Thyroid gland (tissue), 4 donors: ENCODE measurements at regions not wholly inside any gene's neighbourhood (a gene's known extent, or its start where the extent isn't known, plus 50 kb on each side); places are given as distances from the start of the nearest gene placed in this dataset.

Source experiments
- DNase-seq, 2 donors: peaks; one replicate each; pipeline ENCODE4 v3.0.0-alpha.2; 2019
- H3K27ac ChIP-seq, 3 donors: fragments of 200-600 bp; sonication (generic); 1 replicate in 2 of 3; 2 replicates in 1 of 3; pipeline ENCODE4 v1.5.1; 2016 to 2019; ENCODE audit warnings: mild to moderate bottlenecking in 1 of 3, moderate library complexity in 1 of 3
- H3K27me3 ChIP-seq: fragments of 200-600 bp; sonication (generic); one replicate; pipeline ENCODE4 v1.5.1; 2019
- H3K36me3 ChIP-seq, 2 donors: fragments of 200-600 bp; sonication (generic); one replicate each; pipeline ENCODE4 v1.5.1; 2016 to 2019
- H3K4me1 ChIP-seq, 2 donors: fragments of 200-600 bp; sonication (generic); one replicate each; pipeline ENCODE4 v1.5.1; 2017 to 2019
- H3K4me3 ChIP-seq, 3 donors: fragments of 200-600 bp; sonication (generic); replicated peaks in 1 of 3; 1 replicate in 2 of 3; 2 replicates in 1 of 3; pipeline ENCODE4 v1.5.1; 2016; ENCODE audit warnings: mild to moderate bottlenecking in 1 of 3
- H3K9me3 ChIP-seq: fragments of 200-600 bp; sonication (generic); one replicate; pipeline ENCODE4 v1.5.1; 2017
- CTCF ChIP-seq, 6 experiments: fragments of 200-600 bp in 3 of 6; fragments of 450-650 bp in 3 of 6; sonication (generic) in 3 of 6; IDR thresholded peaks; one replicate each; pipeline ENCODE4 v1.5.1; 2016 to 2019; ENCODE audit warnings: antibody characterized with exemption in 6 of 6, mild to moderate bottlenecking in 2 of 6, inconsistent platforms in 1 of 6, moderate library complexity in 1 of 6
- POLR2A ChIP-seq, 2 donors: fragments of 450-650 bp; IDR thresholded peaks; one replicate each; pipeline ENCODE4 v1.6.1; 2017; ENCODE audit warnings: antibody characterized with exemption in 2 of 2, mild to moderate bottlenecking in 2 of 2, moderate library complexity in 1 of 2
- WGBS, 2 donors: methylation state at CpG; one replicate each; pipeline ENCODE4 v1.1.5; 2017; 5-methylcytosine and 5-hydroxymethylcytosine counted together
- intact Hi-C: fragments of 100-400 bp; cut with DNase I; formaldehyde crosslinking; loops from one replicate; pipeline ENCODE4 v1.15.1; 2023

- Histone ChIP-seq H3K4me3 (no peak overlapping the region), H3K36me3 (no peaks in the 10 kb centered on the region), H3K9me3 (no peaks in the 10 kb centered on the region), H3K27ac (no peak overlapping the region), H3K4me1 (no peaks in the 10 kb centered on the region), H3K27me3 (no peaks in the 10 kb centered on the region)
- 68 to 78% methylated on average over 4 of the region's 4 CpGs for WGBS, 2 donors
- no peak for TF ChIP-seq CTCF (IDR thresholded peaks at IDR 0.05)
- intact Hi-C loops, result no loop called here
- no peak for DNase-seq
Observed at GRCh38 chr7:79968077-79968648, 166.5 kb upstream of the GNAI1 start.

GRCh38 chr7:79965946-79966345, 168.7 kb upstream of the GNAI1 start:
- 75 to 85% methylated on average over 4 of the region's 4 CpGs for WGBS, 2 donors
- intact Hi-C loops, result no loop called here
- H3K4me1 ChIP-seq, result no peaks in the 10 kb centered on the region
- no peak for TF ChIP-seq CTCF (IDR thresholded peaks at IDR 0.05)
- no peak for TF ChIP-seq POLR2A (IDR thresholded peaks at IDR 0.05)
- H3K36me3 ChIP-seq, result no peaks in the 10 kb centered on the region
- no peaks in the 10 kb centered on the region for H3K9me3 ChIP-seq
- no peak for DNase-seq
- no peaks in the 10 kb centered on the region for H3K27me3 ChIP-seq
- H3K4me3 ChIP-seq, result no peak overlapping the region
- no peak overlapping the region for H3K27ac ChIP-seq

- DNase-seq, result no peak
- Histone ChIP-seq H3K9me3 (no peaks in the 10 kb centered on the region), H3K36me3 (no peaks in the 10 kb centered on the region), H3K4me1 (no peaks in the 10 kb centered on the region), H3K27me3 (no peaks in the 10 kb centered on the region), H3K4me3 (no peak overlapping the region), H3K27ac (no peak overlapping the region)
- TF ChIP-seq CTCF (IDR thresholded peaks at IDR 0.05), result no peak
- TF ChIP-seq POLR2A (IDR thresholded peaks at IDR 0.05), result no peak
- intact Hi-C loops, result no loop called here
- WGBS, 2 donors, result 84 to 88% methylated on average over 1 of the region's 1 CpG
Observed at GRCh38 chr7:79964463-79964862, 170.2 kb upstream of the GNAI1 start.

GRCh38 chr7:79953130-79953529, 181.5 kb upstream of the GNAI1 start:
- TF ChIP-seq POLR2A (IDR thresholded peaks at IDR 0.05), result no peak
- TF ChIP-seq CTCF (IDR thresholded peaks at IDR 0.05), result no peak
- Histone ChIP-seq H3K4me1 (no peaks in the 10 kb centered on the region), H3K9me3 (no peaks in the 10 kb centered on the region), H3K27me3 (no peaks in the 10 kb centered on the region), H3K36me3 (no peaks in the 10 kb centered on the region), H3K4me3 (no peak overlapping the region), H3K27ac (no peak overlapping the region)
- intact Hi-C loops, result no loop called here
- WGBS, 2 donors, result 92 to 94% methylated on average over 4 of the region's 4 CpGs
- no peak for DNase-seq

GRCh38 chr7:79952399-79952798, 182.2 kb upstream of the GNAI1 start:
- WGBS, 2 donors, result 85 to 86% methylated on average over 1 of the region's 1 CpG
- Histone ChIP-seq H3K27me3 (no peaks in the 10 kb centered on the region), H3K9me3 (no peaks in the 10 kb centered on the region), H3K27ac (no peak overlapping the region), H3K36me3 (no peaks in the 10 kb centered on the region), H3K4me3 (no peak overlapping the region), H3K4me1 (no peaks in the 10 kb centered on the region)
- TF ChIP-seq CTCF (IDR thresholded peaks at IDR 0.05) (no peak), POLR2A (IDR thresholded peaks at IDR 0.05) (no peak)
- no peak for DNase-seq
- intact Hi-C loops, result no loop called here
